Left forelimb (tissue), 1 donor: ENCODE measurements at regions not wholly inside any gene's neighbourhood (a gene's known extent, or its start where the extent isn't known, plus 50 kb on each side); places are given as distances from the start of the nearest gene placed in this dataset.

Experiments used
- DNase-seq: peaks from one replicate; pipeline ENCODE4 v3.0.0-alpha.2; 2018; ENCODE audit warnings: low spot score

GRCh38 chr18:49658823-49659404 lies 97.1 kb downstream of the LIPG start:
- DNase-seq = no peak

GRCh38 chr18:49656073-49656692 lies 94.3 kb downstream of the LIPG start:
- no peak for DNase-seq

- DNase-seq = no peak
Measured at GRCh38 chr18:49655266-49656072, 93.6 kb downstream of the LIPG start.

- no peak for DNase-seq
Measured at GRCh38 chr18:49654347-49654746, 92.5 kb downstream of the LIPG start.

- no peak for DNase-seq
Measured at GRCh38 chr18:49652881-49653724, 91.2 kb downstream of the LIPG start.

- DNase-seq = no peak
Measured at GRCh38 chr18:49651033-49651432, 89.2 kb downstream of the LIPG start.

- DNase-seq = no peak
Measured at GRCh38 chr18:49650426-49650891, 88.6 kb downstream of the LIPG start.

- DNase-seq = no peak
Measured at GRCh38 chr18:49648811-49649210, 87.0 kb downstream of the LIPG start.
